GM19351 (cell line): ENCODE measurements at regions not wholly inside any gene's neighbourhood (a gene's known extent, or its start where the extent isn't known, plus 50 kb on each side); places are given as distances from the start of the nearest gene placed in this dataset.

Source experiments
- ATAC-seq: cut with Tn5 transposase; IDR thresholded peaks from one replicate; pipeline ENCODE4 v1.9.1; 2021; ENCODE audit warnings: mild to moderate bottlenecking, moderate library complexity; ENCODE audit not compliant: unreplicated experiment

DNA sequence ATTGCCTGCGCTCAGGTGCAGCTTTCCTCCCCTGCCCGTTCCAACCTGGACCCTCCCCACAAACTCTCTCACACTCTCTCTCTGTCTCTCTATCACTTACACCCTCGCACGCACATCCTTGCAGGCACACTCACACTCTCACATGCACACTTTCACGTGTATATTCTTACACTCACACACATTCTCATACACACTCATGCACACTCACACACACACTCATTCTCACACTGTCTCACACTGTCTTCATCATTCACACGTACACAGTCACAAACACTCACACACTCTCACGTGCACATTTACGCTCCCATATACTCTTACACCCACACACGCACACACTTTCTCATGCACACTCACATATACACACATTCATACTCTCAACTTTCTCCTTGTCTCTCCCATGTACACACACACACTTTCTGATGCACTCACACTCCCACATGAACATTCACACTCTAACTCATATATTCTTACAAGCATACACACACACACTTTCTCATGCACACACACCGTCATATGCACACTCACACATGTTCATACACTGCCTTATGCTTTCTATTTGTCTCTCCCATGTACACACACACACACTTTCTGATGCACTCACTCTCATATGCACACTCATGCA lies 229.3 kb downstream of the SNX18 start:
- ATAC-seq: no peak

DNA sequence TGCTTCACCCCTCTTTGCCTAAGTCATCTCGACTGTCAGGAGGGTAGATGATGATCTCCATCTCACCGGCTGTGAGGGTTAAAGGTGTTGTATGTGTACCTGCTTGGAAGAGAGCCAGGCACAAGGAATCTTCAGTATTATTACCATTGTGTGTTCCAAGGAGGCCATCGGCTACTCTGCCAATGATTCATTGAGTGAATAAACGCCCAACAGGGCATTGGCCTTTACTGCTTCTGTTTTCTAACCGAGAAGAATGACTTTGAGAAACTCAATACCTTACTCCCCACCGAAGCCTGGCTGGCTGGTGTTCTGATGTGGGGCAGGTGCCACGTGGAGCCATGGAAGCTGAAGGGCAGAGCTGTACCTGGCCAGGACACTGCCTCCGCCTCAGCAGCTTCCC lies 228.8 kb downstream of the SNX18 start:
- no peak for ATAC-seq

DNA sequence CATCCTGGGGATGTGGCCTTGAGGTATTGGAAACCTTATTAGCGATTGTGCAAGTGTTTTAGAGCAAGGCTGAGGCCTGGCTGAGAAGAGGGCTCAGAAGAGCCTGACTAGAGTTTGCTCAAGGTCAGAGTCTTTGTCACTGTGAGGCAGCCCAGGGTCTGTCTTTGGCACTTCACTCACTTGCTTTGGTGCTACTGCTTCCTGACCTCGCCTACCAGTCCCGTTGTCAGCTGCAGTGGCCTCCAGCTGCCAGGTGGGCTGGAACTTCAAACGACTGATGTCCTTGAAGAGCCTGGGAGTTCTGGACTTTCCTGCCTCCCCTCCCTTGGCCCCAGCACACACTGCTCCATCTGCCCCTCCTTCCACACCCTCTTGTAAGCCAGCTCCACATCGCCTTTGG lies 228.0 kb downstream of the SNX18 start:
- no peak for ATAC-seq

DNA sequence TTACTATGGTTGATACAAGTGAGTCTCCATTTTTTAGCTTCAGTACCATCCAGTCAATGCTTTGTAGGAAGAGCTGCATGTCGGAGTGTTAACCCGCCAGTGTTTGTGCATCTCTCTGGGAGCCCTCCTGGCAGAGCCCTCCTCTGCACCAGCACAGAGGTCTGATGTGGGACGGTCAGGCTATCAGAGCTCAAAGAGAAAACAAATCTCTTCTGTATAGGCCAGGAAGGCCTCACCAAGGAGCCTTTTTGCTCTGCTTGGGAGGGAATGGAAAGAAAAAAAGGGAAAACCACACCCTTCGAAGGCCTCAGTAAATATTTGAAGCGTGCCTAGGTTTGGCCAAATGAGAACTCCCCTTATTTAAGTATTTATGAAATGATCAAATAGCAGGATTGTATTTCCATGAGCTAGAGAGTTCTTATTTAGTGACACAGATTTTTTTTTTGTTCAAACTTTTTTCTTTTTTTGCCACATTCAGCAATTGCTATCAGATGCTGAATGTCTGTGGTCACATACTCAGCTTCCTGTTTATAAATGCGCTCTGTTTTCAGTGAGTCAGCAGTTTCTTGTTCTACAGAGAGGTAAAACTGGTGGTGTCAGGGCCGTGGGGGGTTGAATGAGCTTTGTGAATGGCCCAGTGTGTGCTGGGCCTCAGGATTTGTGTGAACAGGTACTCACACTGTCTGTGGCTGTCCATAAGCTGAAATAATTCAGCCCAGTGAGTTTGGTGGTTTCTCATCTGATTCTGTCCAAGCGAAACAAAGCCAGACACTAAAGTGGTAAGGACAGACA lies 226.6 kb downstream of the SNX18 start:
- ATAC-seq: peak; percentile 96

DNA sequence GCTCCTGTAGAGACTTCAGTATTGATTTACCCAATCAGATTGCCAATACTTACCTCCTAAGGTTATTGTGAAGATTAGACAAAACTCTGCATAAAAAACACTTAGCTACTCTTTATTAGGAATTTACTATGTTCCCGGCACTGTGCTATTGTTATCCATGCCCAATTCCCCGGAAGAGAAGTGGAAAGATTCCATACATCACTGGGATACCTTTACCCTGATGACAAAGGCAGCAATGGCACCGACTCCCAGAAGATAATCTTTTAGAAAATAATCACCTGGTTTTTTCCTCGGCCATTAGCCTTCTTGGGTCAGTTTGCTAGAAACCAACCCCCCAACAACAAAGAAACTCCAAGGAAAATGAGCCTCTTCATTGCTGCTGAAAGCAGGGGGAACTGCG lies 226.0 kb downstream of the SNX18 start:
- ATAC-seq: no peak

DNA sequence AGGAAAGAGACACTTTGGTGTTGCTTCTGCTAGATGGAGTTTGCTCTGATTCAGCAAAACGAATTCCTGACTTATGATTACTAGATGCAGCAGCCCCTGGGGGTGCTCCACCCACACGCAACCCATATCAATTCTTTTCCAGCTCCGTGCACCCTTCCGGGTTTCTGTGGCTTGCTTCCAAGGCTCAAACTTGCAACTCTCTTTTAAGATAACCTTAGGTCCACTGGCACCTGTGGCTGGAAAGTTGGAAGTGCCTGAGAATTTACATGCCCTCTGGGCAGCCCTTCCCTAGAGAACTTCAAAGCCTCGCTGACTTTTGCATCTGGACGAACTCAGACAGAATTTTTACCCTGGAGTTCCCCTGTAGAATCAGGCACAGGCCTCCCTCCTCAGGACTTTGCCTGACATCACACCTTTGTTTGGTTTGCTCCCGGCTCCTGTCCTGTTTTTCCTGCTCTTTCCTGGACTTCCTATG lies 224.9 kb downstream of the SNX18 start:
- no peak for ATAC-seq

DNA sequence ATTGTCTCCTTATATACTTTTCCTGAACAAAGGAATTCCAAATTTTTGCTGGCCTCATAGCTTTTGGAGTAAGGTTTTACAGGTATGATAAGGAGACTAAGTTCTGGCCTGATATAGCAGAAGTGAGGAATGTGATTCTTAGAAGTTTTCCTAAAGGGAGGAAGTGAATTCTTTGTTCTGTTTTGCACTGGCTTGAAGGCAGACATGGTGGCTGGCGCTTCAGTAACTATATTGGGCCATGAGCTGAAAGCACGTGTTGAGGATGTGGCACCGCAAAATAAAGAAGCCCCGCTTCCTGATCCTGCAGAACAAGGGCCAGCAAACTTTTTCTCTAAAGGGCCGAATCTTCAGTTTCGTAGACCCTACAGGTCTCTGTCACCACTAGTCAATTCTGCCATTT lies 224.2 kb downstream of the SNX18 start:
- no peak for ATAC-seq

DNA sequence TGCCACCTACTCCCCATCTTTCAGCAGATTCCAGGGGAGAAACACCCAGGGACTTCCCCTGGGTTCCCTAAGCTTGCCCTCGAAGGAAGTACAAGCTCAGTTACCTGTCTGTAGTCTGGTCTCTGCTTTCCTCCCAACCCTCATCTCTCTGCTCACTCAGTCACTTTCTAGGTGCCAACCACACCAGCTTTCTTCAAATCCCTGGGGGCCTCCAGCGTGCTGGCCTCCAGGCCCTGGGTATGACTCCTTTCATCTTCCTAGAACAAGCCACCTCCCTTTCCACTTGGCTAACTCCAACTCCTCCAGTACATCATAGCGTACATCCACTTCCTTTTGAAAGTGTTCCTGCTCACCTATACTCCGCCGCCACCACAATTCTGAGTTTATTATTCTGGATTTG lies 222.6 kb downstream of the SNX18 start:
- ATAC-seq: no peak

DNA sequence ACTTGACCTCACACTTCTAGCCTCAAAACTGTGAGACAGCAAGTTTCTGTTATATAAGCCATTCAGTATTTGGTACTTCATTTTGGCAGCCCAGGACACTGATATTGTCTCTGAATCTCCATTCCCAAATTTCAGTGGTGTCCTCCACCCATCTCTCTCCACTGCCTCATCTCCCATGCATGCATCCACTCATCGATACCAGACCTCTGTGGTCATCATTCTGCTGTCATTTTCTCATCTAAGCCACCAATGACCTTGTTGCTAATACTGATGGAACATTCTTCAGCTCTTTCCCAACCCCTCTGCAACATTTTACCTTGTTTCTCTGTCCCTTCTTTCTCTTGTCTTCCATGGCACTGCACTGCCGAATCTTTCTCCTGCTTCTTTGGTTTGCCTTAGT lies 221.8 kb downstream of the SNX18 start:
- no peak for ATAC-seq

DNA sequence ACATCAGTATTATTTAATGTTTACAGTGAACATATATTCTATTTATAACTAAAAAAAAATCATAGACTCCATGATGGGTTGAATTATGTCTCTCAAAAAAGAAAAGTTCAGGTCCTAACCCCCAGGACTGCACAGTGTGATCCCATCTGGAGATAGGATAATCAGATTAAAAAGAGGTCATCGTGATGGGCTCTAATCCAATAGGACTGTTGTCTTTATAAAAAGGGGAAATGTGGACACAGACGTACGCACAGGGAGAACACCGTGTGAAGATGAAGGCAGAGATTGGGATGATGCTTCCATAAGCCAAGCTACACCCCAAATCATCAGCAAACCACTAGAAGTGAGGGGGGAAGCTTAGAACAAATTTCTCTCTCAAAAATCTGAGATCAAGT lies 221.4 kb downstream of the SNX18 start:
- ATAC-seq: no peak

DNA sequence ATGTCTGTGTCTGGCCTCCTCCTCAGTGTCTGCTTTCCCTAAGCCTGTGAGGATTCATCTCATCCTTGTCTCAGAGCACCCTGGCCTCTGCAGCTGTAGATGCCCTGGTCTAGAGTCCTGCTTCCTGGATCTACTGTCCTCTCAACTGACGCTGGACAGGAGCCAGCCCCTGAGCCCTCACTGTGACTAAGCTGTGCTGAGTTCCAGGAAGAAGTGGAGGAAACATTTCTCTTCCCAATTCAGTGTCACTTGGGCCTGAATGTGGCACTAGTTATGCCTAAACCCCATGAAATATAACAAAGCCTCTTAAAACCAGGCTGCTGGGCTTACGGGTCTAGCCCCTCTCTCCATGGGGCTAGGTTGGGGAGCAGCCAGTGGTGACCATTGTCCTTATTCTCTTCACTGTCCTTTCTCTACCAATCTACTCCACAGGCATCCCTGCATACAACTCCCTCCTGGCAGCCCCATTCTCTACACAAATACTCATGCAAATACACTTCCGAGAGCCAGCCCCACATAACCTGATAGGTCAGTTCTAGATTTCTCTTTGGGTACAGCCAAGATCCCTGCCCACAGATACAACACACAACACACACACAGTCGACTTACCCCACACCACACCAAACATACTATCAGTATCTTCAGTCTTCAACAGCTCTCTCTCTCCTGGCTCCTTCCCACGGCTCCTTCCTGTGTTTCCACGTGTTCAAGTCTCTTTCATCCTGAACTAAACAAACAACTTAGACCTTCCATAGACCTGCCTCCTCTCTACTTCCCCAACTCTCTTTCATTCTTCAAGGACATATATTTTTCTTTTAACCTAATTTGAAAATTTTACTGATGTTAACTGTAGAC lies 220.8 kb downstream of the SNX18 start:
- no peak for ATAC-seq

DNA sequence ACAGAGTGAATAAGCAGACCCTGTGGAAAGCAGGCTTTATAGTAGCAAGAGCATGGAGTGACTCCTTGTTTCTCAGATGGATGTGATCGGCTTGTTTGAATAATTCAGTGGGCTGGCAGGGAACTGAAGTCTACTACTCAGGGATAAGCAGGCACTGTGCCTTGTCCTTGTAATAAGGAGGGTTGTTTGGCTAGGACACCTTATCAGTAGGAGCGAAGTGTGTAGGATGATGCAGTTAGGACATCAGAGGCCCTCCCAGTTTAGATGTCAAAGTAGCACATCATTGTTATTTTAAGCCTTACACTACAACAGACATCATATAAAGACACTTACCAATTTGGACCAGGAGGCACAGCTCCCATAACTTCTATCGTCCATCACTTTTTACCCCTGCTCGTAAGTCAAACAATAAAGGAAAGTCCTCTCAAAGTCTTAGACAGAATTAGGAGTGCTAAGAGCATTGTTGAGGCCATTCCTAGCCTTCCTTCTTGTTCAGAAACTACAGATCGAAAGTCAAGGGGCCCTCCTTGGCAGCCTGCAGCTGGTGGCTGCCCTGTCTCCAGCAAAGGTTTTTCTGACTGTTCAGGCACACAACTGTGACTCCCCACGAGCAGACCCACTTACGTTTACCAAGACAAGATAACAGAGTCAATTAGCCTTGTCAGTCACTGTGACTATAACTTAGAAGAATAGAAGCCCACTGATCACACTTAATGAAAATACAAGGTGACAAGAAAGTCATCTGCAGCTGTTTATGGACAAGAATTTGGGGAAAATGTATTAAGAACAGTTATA lies 218.6 kb downstream of the SNX18 start:
- no peak for ATAC-seq

DNA sequence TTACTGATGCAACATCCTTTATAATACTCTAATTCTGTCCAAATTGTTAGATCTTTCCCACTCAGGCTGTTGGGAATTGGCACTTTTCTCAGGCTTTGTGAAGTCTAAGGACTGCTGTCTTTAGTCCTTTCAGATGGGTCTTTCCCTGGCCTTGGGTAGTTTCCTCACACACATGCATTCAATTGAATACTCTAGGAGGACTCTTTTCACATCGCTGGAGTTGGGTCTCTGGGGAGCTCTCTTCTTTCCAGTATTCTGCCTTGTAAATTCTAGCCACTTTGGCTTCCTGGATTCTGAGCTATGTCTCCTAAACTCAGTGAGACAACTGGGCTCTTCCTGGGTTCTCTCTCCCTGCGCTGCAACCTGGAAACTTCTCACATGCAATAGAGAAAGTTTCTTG lies 215.5 kb downstream of the SNX18 start:
- ATAC-seq: no peak

DNA sequence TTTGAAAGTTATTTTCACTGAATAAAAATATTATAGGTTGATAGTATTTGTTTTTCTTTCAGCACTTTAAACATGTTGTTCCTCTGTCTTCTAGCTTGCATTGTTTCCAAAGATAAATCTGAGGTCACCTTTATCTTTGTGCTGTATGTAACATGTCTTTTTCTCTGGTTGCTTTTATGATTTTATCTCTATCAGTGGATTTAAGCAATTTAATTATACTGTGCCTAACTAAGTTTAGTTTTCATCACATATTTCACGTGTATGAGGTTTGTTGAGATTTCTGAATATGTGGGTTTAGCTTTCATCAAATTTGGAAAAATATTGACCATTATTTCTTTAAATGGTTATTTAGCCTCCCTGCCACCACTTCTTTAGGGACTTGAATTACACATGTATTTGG lies 214.5 kb downstream of the SNX18 start:
- ATAC-seq: no peak

DNA sequence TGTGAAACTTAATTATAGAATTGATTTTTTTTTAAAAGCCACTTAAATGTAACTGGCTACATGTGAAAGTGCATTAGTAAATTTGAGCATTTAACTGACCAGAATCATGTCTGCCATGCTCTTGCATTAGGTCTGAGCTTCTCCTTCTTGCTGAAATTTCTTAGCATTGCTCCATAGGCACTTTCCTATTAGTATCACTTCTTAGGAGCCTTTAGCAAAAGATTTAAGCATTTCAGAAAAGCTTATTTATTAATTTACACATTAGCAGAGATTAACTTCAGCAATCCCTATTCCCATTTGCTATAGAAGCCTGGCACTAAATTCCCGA lies 211.0 kb downstream of the SNX18 start:
- ATAC-seq: no peak

DNA sequence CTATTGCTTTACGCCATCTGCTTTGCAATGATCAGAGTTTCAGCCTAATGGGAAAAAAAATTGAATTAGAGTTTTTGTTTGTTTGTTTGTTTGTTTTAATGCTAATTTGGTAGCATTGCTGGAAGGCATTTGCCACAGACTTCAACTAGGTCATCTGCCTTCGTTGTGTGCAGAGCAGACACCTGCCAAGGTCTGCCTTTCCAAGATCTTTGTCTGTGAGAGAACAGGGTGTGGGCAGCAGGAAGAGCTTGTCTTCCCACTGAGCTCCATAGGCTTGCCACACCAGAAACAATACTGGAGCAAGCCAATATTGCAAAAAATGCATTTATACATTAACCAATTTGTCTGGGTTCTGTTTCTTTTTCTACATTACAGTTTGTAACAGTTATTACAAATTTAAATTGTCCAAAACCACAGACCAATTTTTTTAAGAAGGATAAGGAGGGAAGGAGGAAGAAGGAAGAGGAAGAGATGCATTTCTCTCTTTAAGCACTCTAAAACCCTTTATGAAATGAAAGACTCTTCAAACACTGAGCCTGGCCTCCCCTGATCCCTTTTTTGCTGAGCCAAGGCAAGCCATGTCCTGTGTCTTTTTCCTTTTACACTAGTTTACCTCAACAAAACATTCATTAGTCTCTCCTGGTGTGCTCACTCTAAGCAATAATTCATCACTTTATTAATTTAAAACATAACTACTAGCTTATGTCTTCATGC lies 210.5 kb downstream of the SNX18 start:
- ATAC-seq: no peak

DNA sequence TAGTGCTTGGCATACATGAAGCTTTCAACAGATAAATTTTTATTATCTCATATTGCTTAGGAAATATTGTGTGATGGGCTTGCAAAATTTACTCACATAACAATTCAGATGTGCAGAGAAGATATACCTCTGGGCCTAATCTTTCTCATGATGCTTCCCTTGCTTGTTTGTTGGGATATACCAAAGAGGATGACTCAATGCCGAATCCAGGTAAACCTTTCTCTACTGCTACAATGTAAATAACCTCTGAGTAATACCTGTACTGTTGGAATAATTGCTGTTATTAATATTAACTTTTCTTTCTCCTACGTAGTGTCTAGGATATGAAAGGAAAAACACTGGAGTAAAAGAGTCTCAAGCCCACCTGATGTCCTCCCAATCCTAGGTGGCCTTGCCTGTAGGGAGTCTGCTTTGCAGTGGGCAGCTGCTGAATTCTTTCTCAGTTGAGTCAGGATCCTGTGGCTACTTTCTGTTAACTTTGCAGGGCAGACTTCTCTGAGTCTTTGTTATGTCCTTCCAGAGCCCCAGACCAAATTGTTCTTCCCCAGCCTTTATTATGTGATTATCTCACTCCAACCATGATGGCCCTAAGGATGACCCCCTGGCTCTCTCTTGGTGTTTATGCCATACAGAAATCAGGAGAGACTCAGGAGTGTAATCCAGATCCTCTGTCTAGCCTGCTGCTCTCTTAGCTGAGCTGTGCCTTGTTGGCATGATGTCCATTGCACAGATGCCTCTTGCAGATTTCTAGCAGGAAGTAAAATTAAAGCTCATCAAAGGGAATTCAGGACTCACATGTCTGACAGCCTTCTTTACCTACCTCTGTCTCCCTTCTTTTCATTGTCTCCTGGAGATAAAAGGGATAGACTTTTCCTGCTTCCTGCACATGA lies 208.1 kb downstream of the SNX18 start:
- no peak for ATAC-seq

DNA sequence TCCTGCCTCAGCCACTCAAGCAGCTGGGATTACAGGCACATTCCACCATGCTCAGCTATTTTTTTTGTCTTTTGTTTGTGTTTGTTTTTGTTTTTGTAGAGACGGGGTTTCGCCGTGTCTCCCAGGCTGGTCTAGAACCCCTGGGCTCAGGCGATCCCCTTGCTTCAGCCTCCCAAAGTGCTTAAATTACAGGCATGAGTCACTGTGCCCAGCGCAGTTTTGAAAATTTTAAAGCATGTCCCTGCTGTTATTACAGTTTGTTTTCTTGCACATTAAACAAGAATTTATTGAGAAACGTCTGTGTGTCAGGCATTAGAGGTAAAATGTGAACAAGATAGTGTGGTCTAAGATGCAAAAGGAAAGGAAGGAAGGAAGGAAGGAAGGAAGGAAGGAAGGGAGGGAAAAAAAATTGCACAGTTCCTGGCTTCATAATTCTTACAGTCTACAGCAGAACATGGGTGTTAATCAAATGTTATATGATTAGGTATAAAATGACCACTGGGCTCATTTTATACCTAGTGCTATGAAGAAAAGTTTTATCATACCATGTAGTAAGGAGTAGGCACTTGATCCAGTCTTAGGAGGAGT lies 205.4 kb downstream of the SNX18 start:
- ATAC-seq: no peak
